K562 (cell line): ENCODE measurements at regions not wholly inside any gene's neighbourhood (a gene's known extent, or its start where the extent isn't known, plus 50 kb on each side); places are given as distances from the start of the nearest gene placed in this dataset.

Experiments used
- ATAC-seq: fragments of 200-7000 bp; cut with Tn5 transposase; 3 replicates; pipeline ENCODE4 v1.9.1; 2020; ENCODE audit warnings: moderate library complexity
- BruUV-seq: library from RNA; stranded (reverse); fragments of 400-500 nt; replicated peaks from 2 replicates; lab custom pipeline; 2021; lab: Mats Ljungman, UMichigan
- CTCF ChIA-PET: fragments of 300-600 bp; formaldehyde crosslinking; extraction: SDS; loops from one replicate; lab custom pipeline; 2021; ENCODE audit warnings: low intra/inter-chr PET ratio; lab: Yijun Ruan, JAX
- POLR2A ChIA-PET: fragments of 300-600, 350-650 bp; sonication (Branson Sonifier 250); formaldehyde crosslinking; extraction: SDS; loops from one replicate; lab custom pipeline; 2021; ENCODE audit warnings: antibody characterized with exemption, inconsistent platforms; lab: Yijun Ruan, JAX
- DNase-seq, 4 experiments: peaks; one replicate each; pipeline versions ENCODE4 v3.0.0 to v3.0.0-alpha.2; 2011 to 2018; ENCODE audit warnings: low spot score in 3 of 4, mixed read lengths in 3 of 4; ENCODE audit errors: extremely low read depth in 1 of 4
- FAIRE-seq: peaks from 2 replicates; lab custom pipeline; 2011; peaks lifted over from hg19 to GRCh38; lab: Jason Lieb, UNC
- H2AFZ ChIP-seq: 2 replicates; pipeline ENCODE4 v1.6.0; 2011; ENCODE audit warnings: low read depth, low read length, control low read depth, inconsistent platforms
- H3K27ac ChIP-seq: fragments of 200-600 bp; 3 replicates; pipeline ENCODE4 v1.8.0; 2011; ENCODE audit warnings: low read depth, mild to moderate bottlenecking, control low read depth, inconsistent platforms, low read length, moderate library complexity, mixed read lengths; ENCODE audit errors: extremely low read depth
- H3K27me3 ChIP-seq, 2 experiments: fragments of 300-600 bp in 1 of 2; 2 replicates in 1 of 2; 3 replicates in 1 of 2; pipeline versions ENCODE4 v1.6.0 to v1.8.0; 2011; ENCODE audit warnings: inconsistent platforms in 2 of 2, low read length in 2 of 2, mild to moderate bottlenecking in 1 of 2, mixed read lengths in 1 of 2, moderate library complexity in 1 of 2; ENCODE audit not compliant: control insufficient read depth in 2 of 2, insufficient read depth in 2 of 2
- H3K36me3 ChIP-seq: fragments of 300-600 bp; 3 replicates; pipeline ENCODE4 v1.8.0; 2011; ENCODE audit warnings: mild to moderate bottlenecking, low read length, inconsistent platforms; ENCODE audit not compliant: control insufficient read depth, insufficient read depth
- H3K4me1 ChIP-seq, 2 experiments: fragments of 200-600 bp in 1 of 2; replicated peaks in 1 of 2; 2 replicates in 1 of 2; 3 replicates in 1 of 2; pipeline versions ENCODE4 v1.5.1 to v1.8.0; 2011; ENCODE audit warnings: inconsistent platforms in 2 of 2, low read length in 2 of 2, mild to moderate bottlenecking in 1 of 2, mixed read lengths in 1 of 2, moderate library complexity in 1 of 2; ENCODE audit not compliant: control insufficient read depth in 2 of 2, insufficient read depth in 2 of 2
- H3K4me2 ChIP-seq: 2 replicates; pipeline ENCODE4 v1.6.1; 2011; ENCODE audit warnings: low read length, control low read depth, inconsistent platforms, mixed read lengths; ENCODE audit not compliant: insufficient read depth
- H3K4me3 ChIP-seq: fragments of 200-600 bp; sonication (generic), shearing (Covaris generic); 2 replicates; pipeline ENCODE4 v1.5.1; 2016; ENCODE audit warnings: control low read depth, inconsistent platforms
- H3K79me2 ChIP-seq: fragments of 200-600 bp; 3 replicates; pipeline ENCODE4 v1.8.0; 2011; ENCODE audit warnings: low read length, inconsistent platforms; ENCODE audit not compliant: control insufficient read depth, insufficient read depth
- H3K9ac ChIP-seq, 2 experiments: 2 replicates each; pipeline versions ENCODE4 v1.6.0 to v1.6.1; 2011; ENCODE audit warnings: low read depth in 2 of 2, low read length in 2 of 2, control low read depth in 1 of 2, inconsistent platforms in 1 of 2, mild to moderate bottlenecking in 1 of 2, mixed read lengths in 1 of 2; ENCODE audit not compliant: insufficient read depth in 1 of 2
- H3K9me1 ChIP-seq: one replicate; pipeline ENCODE4 v1.6.0; 2011; ENCODE audit warnings: inconsistent platforms, mild to moderate bottlenecking, low read length, moderate library complexity; ENCODE audit not compliant: control insufficient read depth, insufficient read depth
- H3K9me3 ChIP-seq: replicated peaks from 2 replicates; pipeline ENCODE4 v1.5.1; 2011; ENCODE audit warnings: low read depth, low read length, inconsistent platforms; ENCODE audit not compliant: control insufficient read depth, insufficient read depth
- H4K20me1 ChIP-seq: replicated peaks from 2 replicates; pipeline ENCODE4 v1.6.1; 2011; ENCODE audit warnings: low read length, inconsistent platforms, mixed read lengths; ENCODE audit not compliant: control insufficient read depth, insufficient read depth
- CBFA2T3 ChIP-seq: fragments of 450-650 bp; IDR thresholded peaks from 2 replicates; pipeline ENCODE4 v1.6.1; 2017
- COPS2 ChIP-seq: fragments of 450-650 bp; conservative IDR thresholded peaks from 2 replicates; pipeline ENCODE4 v1.6.1; 2016; ENCODE audit warnings: mild to moderate bottlenecking, moderate library complexity
- CREB5 ChIP-seq: fragments of 250-450 bp; sonication (Bioruptor Pico); IDR thresholded peaks from 2 replicates; pipeline ENCODE4 v1.5.0; 2020; ENCODE audit warnings: mild to moderate bottlenecking
- E2F4 ChIP-seq: sonication (generic); formaldehyde crosslinking; IDR thresholded peaks from 2 replicates; pipeline ENCODE4 v1.8.0; 2022; ENCODE audit warnings: mild to moderate bottlenecking, low read depth, missing genetic modification reagents
- ELK1 ChIP-seq: sonication (generic); formaldehyde crosslinking; IDR thresholded peaks from 2 replicates; pipeline ENCODE4 v1.8.1; 2022; ENCODE audit warnings: missing genetic modification reagents
- GATAD2A ChIP-seq: fragments of 450-650 bp; IDR thresholded peaks from 2 replicates; pipeline ENCODE4 v1.6.1; 2017
- HDGF ChIP-seq: fragments of 450-650 bp; IDR thresholded peaks from 2 replicates; pipeline ENCODE4 v1.6.1; 2016
- HMBOX1 ChIP-seq: sonication (generic); IDR thresholded peaks from 2 replicates; pipeline ENCODE4 v1.6.1; 2016
- KAT7 ChIP-seq: sonication (generic); formaldehyde crosslinking; IDR thresholded peaks from 2 replicates; pipeline ENCODE4 v1.8.0; 2022; ENCODE audit warnings: missing genetic modification reagents, mild to moderate bottlenecking, borderline replicate concordance
- MLLT1 ChIP-seq, 2 experiments: fragments of 450-650 bp; IDR thresholded peaks; 2 replicates each; pipeline ENCODE4 v1.6.1; 2016
- SRF ChIP-seq, 2 experiments: fragments of 250-450, 450-650 bp in 1 of 2; sonication (Bioruptor Pico) in 1 of 2; sonication (generic) in 1 of 2; formaldehyde crosslinking; IDR thresholded peaks; 2 replicates each; pipeline versions ENCODE4 v1.5.0 to v1.5.1; 2020 to 2022; ENCODE audit warnings: mild to moderate bottlenecking in 1 of 2, missing genetic modification reagents in 1 of 2
- ZEB2 ChIP-seq: fragments of 450-650 bp; IDR thresholded peaks from 2 replicates; pipeline ENCODE4 v1.6.1; 2016
- ZFP1 ChIP-seq: fragments of 450-650 bp; formaldehyde crosslinking; IDR thresholded peaks from 2 replicates; pipeline ENCODE4 v1.4.0; 2020; ENCODE audit warnings: mild to moderate bottlenecking, mixed read lengths
- ZFP30 ChIP-seq: fragments of 250-450 bp; sonication (Bioruptor Pico); IDR thresholded peaks from 2 replicates; pipeline ENCODE4 v1.8.0; 2022; ENCODE audit warnings: moderate library complexity, mild to moderate bottlenecking, inconsistent platforms, borderline replicate concordance
- ZNF184 ChIP-seq: sonication (generic); formaldehyde crosslinking; IDR thresholded peaks from 2 replicates; pipeline ENCODE4 v1.5.0; 2020; ENCODE audit warnings: missing genetic modification reagents
- ZNF395 ChIP-seq: fragments of 200-800 bp; sonication (Bioruptor generic); IDR thresholded peaks from 2 replicates; pipeline ENCODE4 v1.6.1; 2017; ENCODE audit warnings: missing genetic modification characterization, missing compliant biosample characterization
- WGBS: fragments of 100-300 bp; shearing (Covaris generic); methylation state at CpG from one replicate; pipeline ENCODE4 v1.1.6; 2016; ENCODE audit warnings: low coverage, mixed read lengths; ENCODE audit not compliant: insufficient coverage; ENCODE audit errors: missing lambda C conversion rate; 5-methylcytosine and 5-hydroxymethylcytosine counted together
- in situ Hi-C: fragments of 300-500 bp; cut with MboI; formaldehyde crosslinking; loops from 4 replicates; pipeline ENCODE4 v1.15.0; 2018; ENCODE audit warnings: inconsistent platforms, mixed read lengths
- intact Hi-C: fragments of 100-400 bp; cut with micrococcal nuclease; formaldehyde crosslinking; loops from 2 replicates; pipeline ENCODE4 v1.14.2; 2022

GRCh38 chr10:131675104-131675503 is 225.7 kb upstream of the PPP2R2D start:
- H3K4me1 ChIP-seq = no peaks in the 10 kb centered on the region
- H3K4me3 ChIP-seq = no peak overlapping the region
- no peaks in the 10 kb centered on the region for H3K36me3 ChIP-seq
- no peak for FAIRE-seq
- no peak overlapping the region for H3K9ac ChIP-seq
- H3K27ac ChIP-seq = no peak overlapping the region
- CTCF ChIA-PET = no interaction called here
- no peaks in the 10 kb centered on the region for H4K20me1 ChIP-seq
- H2AFZ ChIP-seq = no peak overlapping the region
- in situ Hi-C loops = no loop called here
- H3K79me2 ChIP-seq = no peaks in the 10 kb centered on the region
- H3K9me1 ChIP-seq = no peaks in the 10 kb centered on the region
- ATAC-seq = no peak
- no peaks in the 10 kb centered on the region for H3K9me3 ChIP-seq
- no peak for DNase-seq
- BruUV-seq = no TSS peak
- TF ChIP-seq MLLT1 (IDR thresholded peaks at IDR 0.05) (no peak), CBFA2T3 (no peak), HDGF (no peak), ZNF395 (no peak), ELK1 (no peak), SRF (CRISPR knock-in tag; IDR thresholded peaks at IDR 0.05) (no peak), ZFP1 (CRISPR knock-in tag) (no peak), CREB5 (CRISPR knock-in tag) (no peak), E2F4 (CRISPR knock-in tag) (no peak), GATAD2A (no peak), COPS2 (no peak), ZNF184 (CRISPR knock-in tag) (no peak), ZFP30 (CRISPR knock-in tag) (no peak), KAT7 (CRISPR knock-in tag) (no peak), ZEB2 (no peak), HMBOX1 (no peak)
- no peak overlapping the region for H3K4me2 ChIP-seq
- 3% methylated on average over 13 of the region's 13 CpGs for WGBS
- H3K27me3 ChIP-seq = peaks cover 2 to 28% of the 10 kb centered on the region in 2 experiments; a peak in 2 of 5 replicates
- POLR2A ChIA-PET = no interaction called here
- intact Hi-C loops = no loop called here
